ENCODE measurements at regions not wholly inside any gene's neighbourhood (a gene's known extent, or its start where the extent isn't known, plus 50 kb on each side); places are given as distances from the start of the nearest gene placed in this dataset.
"Not testable (repeated sequence)": the region's sequence is repeated elsewhere in the genome, so short reads cannot be mapped to it uniquely, and the experiment has no call there.

DNA sequence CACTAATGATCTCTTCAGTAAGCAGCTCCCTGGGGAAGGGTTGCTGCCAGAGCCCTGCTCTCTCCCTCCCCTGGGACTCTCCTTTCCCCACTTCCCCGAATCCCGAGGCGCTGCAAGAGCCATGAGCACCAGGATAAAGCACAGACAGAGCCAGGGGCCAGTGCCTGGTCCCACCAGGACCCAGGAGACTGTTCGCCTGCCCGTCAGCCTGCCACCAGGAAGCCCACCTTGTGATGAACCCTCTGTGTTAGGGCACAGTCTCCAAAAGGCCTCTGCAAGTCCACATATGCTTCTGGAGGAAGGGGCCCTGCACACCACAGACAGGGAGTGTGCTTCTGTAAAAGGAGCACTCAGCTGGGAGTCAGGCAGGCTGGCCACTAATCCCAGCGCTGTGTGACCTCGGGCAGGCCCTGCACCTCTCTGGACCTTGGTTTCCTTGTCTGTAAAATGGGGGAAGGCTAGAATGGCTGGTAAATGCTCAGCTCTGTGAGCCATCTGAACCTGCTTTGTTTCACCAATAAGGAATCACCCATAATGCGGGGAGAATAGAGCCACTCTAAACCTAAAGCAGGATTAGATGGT is 209.4 kb downstream of the TBC1D2B start:
- DNase-seq (ENCODE audit: missing footprints): peak; percentile 15
- not testable (repeated sequence) for ATAC-seq

DNA sequence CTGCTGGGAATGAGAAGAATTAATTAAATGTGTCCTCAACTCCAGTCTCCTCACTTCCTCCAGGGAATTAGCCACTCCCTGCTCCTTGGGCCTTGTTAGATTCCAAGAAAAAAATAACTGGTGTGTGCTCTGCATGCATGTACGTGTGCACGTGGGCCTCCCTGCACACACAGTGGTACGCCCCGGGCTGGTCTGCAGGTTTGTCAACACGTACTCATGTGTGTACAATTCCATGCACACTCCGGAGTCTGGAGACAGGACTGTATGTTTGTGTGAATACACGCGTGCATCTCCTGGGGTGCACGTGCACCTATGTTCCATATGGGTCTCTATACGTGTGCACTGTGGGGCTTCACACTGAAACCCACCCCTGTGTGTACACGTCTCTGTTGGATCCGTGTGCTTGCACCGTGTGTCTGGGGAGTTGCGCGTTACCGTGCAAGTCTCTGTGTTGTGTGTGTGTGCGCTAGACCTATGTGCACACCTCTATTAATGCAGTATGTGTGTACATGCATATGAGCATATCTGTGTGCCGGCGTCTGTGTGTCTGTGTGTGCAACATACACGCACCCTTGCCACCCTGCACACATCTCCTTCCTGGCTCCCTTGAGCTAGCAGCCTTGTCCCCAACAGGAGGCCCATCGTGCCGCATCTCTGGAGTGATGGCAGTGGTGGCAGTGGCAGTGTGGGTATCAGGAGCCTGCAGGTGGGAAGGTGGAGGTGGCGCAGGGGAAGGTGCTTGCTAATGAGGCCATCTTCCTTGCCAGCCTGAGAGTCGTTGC is 210.1 kb downstream of the TBC1D2B start:
- no peak for ATAC-seq
- peak; percentile 52 for DNase-seq (ENCODE audit: missing footprints)
- intact Hi-C loops (cut with DNase I): no loop called here

More for the DNA sequence above, 209.4 kb downstream of the TBC1D2B start:
- intact Hi-C loops (cut with DNase I): not testable (repeated sequence)

DNA sequence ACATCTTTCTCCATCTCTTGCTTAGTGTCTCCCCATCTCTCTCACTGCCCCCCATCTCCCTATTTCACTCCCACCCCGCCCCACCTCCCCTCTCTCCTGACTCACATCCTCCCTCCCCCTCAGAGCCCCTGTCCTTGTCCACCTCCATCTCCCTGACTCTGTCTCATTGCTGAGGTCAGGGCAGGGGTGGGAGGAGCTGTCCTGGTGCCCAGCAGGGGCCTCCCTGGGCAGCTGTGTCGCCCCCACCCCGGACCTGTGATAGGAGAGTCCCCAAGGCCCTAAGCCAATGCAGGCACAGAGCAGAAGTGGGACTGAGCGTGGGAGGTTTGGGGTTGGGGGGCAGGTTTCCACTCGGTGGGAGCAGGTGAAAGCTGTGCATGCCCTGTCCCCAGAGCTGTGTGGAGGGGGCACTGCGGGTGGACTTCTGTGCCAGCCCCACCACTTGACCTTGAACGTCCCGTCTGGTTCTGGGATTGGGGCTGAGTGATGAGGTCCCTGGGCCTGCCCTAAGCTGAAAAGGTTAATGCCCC is 210.8 kb downstream of the TBC1D2B start:
- intact Hi-C loops (cut with DNase I): no loop called here
- no peak for ATAC-seq
- peak; percentile 28 for DNase-seq (ENCODE audit: missing footprints)

DNA sequence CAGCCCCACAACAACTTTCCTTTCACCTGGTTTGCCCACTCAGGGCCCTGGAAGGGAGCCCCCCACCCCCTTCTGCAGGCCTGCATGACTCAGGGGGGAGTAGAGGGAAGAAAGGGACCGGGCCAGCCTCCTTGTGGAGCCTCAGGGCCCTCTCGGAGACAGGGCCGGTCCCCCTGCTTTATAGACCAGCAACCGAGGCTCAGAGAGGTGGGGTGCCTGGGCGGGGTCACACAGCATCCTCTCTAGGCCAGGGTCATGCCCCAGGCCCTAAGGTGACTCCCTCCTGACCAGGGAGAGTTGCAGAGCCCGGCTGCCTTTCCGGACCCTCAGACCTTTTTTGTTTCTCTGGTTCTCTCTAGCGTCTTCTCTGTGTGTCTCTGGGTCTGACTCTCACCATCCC is 211.3 kb downstream of the TBC1D2B start:
- ATAC-seq: no peak
- DNase-seq (ENCODE audit: missing footprints): no peak
- intact Hi-C loops (cut with DNase I): no loop called here

DNA sequence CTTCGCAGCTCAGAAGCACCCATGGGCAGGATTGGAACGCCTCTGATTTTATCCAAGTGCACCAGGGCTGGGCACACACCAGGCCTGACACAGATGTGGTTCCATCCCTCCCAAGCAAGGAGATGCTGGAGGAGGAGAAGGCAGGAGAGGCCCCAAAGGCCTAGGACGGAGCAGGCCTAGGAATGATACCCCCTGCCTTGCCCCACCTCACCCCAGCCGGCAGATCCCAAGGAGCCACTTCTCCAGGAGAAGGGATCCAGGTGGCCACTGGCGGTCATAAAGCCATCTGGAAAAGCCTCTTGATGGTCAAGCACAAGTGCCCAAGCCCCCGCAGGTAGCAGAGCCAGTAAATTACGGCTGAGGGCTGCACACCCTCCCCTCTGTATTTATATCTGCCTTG is 211.8 kb downstream of the TBC1D2B start:
- peak; percentile 45 for DNase-seq (ENCODE audit: missing footprints)
- ATAC-seq: no peak
- intact Hi-C loops (cut with DNase I): no loop called here

DNA sequence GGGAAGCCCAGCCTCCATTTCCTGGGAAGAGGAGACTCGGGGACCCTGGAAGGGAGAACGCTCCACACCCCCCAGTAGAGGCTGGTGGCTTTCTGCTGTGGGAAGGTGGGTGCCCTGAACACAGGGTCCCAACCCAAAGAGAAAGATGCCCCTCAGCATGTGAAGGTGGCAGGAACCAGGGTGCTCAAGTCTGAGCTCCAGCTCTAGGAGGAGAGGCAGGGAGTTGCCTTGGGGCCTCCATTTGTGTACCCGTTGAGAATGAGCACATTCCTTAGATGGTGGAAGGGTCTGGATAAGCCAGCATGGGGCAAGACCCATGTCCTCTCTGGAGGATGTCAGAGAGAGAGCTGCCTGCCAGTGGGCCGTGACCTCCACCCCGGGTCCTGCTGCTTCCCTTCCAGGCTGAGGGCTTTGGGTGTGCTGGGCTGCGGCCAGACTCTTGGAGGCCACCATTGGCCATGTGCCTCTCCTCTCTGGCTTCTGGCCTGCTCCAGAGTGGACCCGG is 212.4 kb downstream of the TBC1D2B start:
- no peak for ATAC-seq
- intact Hi-C loops (cut with DNase I): no loop called here
- DNase-seq (ENCODE audit: missing footprints): peak; percentile 6

DNA sequence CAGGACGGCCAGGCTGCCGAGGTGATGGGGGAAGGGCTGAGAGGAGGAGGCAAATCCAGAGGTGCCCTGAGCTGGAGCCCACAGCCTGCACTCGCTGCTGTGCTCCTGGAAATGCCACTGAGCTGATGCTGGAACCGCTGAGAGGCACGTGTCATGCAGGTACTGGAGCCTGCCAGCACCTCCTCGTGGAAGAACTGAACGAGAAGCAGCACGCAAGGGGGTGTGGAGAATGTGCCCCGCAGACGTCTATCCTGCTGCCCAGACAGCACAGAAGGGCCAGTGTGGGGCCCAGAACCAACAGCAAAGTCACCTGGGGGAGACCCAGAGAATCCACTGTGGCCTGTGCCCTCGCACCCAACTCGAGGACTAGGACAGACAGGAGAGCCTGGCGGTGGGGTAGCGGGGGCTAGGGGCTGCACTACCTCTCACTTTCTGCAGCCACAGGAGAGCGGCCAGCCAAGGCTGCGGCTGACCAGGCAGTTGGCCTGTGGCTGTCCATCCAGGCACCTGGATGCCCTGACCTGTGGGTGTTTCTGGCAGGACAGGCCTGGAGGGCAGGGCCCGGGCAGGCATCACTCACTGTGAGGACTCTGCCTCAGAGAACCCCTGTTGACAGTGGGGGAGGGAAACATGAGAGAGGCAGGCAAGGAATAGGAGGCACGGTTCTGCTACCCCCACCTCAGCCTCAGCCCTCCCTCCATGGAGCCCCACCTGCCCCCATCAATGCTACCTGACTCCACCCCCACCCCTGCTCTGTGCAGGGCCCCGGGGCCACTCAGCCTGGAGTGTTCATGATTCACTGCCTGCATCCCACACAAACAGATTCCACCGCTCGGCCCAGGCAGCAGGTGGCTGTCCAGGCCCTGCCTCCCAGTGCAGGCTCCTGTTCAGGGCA is 213.1 kb downstream of the TBC1D2B start:
- intact Hi-C loops (cut with DNase I): no loop called here
- ATAC-seq (no peak), DNase-seq (ENCODE audit: missing footprints) (peak; percentile 16)

DNA sequence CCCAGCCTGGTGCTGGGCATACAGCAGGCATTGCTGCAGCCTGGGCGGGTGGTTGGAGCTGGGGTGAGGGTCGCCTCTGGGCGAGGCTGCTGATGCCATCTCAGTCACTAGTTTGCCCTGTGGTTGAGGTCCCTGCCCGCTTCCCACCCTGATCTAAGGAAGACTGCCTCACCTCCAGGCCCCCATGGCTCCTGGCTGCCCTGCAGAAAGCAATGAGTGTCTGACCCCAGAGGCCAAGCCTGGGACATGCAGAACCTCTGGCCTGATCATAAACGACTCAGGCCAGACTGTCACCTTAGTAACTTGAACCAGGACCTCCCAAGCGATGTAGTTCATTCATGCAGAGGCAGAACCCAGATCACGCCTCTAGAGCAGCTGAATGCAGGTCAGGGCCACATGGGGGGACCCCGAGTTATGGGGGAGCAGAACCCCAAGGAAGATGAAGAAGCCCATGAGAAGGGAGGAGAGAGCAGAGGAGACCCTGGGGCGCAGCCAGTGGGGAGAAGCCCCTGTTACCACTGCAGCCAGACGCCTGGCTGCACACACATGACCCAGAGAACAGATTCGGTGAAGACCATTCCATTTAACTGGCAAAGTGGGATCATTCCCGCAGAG is 213.9 kb downstream of the TBC1D2B start:
- DNase-seq (ENCODE audit: missing footprints): no peak
- no peak for ATAC-seq
- intact Hi-C loops (cut with DNase I): no loop called here

DNA sequence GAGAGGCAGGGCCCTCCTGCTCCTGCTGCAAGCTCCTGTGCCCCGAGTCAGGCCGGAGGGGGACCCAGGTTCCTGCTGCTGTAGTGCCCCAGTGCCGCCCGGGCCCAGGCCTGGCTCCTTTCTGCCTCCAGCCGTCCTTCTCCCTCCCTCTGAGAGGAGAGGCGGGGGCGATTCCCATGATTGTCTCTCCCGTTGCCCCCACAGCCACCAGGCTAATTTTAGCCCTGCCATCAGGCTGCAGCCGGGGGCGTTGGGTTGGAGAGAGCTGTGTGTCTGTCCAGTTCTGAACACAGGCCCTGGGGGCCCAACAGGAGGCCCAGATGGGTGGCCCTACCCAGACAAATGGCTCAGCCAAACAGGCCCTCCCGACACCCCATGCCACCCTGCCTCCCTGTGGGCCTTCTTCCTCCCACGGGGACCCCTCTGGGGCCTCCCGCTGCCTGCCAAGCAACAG is 214.8 kb downstream of the TBC1D2B start:
- intact Hi-C loops (cut with DNase I): no loop called here
- DNase-seq (ENCODE audit: missing footprints): peak; percentile 18
- no peak for ATAC-seq

DNA sequence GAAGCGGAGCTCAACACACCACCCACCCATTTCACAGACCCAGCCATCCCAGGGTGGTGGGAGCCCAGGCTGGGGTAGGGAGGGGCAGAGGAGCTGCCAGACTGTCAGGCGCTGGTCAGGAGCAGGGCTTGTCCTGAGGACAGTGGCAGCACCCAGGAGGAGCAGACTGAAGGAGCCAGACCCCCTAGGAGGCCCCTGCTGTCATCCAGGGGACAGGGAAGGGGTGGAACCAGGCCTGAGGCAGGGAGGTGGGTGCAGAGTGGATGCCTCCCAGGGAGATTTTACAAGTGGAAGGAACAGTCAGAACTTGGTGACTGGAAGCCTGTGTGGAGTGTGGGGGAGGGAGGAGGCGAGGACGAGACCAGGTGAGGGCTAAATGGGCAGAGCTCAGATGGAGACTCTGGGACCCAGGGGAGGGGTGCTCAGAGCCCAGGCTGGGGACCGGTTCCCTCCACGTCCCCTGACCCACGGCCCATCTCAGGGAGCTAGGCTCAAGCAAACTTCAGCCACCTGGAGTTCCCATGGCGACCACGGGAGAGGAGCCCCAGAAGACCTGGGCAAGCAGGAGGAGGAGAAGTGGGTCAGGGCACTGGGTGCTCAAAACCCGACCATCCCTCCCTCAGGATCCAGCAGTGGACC is 215.4 kb downstream of the TBC1D2B start:
- intact Hi-C loops (cut with DNase I); ATAC-seq: not testable (repeated sequence)
- DNase-seq (ENCODE audit: missing footprints): peak; percentile 22

DNA sequence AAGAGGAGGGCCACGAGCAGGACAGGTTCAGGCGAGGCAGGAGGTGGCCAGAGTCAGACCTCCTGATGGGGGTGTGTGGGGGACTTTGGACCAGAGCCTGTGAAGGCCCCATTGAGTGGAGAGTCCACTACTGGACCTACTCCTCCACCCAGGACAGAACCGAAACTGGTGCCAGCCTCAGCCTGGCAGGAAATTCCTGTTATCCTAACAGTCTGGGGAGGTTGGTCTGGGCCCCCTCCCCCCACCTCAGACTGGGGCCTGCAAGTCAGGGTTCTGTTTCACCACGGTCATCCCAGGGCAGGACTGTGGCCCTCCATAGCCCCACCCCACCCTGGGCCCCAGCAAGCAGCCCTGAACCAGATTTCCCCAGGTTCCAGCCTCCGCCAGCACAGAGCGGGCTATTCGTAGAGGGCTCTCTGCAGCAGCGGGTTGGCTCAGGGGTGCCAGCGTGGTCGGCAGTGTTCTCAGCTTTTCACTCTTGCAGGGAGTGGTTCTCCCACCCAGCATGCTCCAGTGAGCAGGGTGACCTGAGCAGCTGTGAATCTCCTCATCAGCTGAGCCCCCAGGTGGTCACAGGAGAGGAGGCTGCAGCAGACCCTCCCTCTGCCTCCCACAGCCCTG is 217.3 kb downstream of the TBC1D2B start:
- DNase-seq (ENCODE audit: missing footprints): no peak
- intact Hi-C loops (cut with DNase I): no loop called here

DNA sequence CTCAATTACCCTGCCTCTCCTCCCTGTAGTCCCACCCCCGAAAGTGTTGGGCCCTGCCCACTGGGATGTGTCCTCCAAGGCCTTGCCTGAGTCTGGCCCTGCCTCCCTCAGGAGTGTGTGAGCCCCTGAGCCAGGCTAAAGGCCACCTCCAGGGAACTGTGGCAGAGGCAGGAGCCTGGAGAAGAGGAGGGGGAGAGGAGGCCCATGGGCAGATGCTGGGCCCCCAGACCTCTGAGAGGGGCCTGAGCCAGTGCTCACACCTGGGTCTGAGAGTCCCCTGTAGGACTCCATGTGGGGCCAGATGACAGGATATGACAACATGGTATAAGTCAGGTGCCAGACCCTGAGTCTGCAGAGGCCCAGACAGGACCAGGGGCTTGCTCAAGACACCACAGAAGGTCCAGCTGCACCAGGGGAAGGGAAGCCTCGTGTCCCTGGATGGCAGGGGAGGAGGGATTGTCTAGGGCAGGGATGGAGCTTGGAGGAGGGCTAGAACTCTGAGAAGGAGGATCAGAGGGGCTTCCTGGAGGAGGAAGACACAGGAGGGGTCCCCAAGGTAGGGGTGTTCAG is 217.9 kb downstream of the TBC1D2B start:
- ATAC-seq: no peak
- DNase-seq (ENCODE audit: missing footprints): no peak

More for the DNA sequence above, 217.3 kb downstream of the TBC1D2B start:
- no peak for ATAC-seq

DNA sequence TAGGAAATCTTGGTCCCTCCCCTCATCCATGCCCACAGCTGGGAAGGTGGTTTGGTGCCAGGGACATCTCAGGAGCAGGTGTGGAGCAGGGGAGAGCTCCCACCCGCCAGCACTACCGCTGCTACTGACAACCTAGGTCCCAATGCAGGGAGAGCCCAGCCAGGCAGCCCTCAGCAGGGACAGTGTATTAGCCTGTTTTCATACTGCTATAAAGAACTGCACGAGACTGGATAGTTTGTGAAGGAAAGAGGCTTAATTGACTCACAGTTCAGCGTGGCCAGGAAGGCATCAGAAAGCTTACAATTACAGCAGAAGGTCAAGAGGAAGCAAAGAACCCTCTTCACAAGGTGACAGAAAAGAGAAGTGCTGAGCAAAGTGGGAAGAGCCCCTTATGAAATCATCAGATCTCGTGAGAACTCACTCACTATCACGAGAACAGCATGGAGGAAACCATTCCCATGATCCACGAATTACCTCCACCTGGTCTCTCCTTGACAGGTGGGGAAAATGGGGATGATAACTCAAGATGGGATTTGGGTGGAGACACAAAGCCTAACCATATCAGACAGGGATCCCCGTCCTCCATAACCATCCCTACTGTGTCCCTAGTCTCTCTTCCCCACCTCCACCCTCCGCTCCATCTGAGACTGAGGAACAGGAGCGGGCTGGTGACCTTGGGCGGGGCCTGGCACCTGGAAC is 218.6 kb downstream of the TBC1D2B start:
- ATAC-seq (no peak), DNase-seq (ENCODE audit: missing footprints) (peak; percentile 25)
- intact Hi-C loops (cut with DNase I): no loop called here

More for the DNA sequence above, 217.9 kb downstream of the TBC1D2B start:
- intact Hi-C loops (cut with DNase I): no loop called here

DNA sequence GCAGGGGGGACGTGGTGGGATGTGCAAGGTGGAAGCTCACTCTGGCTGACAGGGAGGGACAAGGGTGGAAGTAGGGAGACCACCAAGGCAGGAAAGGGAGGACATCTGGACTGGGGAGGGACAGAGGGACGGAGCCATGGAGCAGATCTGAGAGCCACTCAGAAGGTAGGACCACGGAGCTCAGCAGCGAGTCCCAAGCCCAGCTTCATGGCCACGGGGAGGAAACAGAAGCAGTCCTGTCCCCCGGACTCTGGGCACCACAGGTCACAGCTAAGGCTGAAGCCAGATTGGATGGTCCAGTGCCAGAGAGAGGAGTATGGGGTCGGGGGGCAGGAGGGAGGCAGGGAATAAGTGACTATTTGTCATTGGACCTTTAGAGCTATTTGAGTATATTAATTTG is 220.1 kb downstream of the TBC1D2B start:
- DNase-seq (ENCODE audit: missing footprints) (peak; percentile 23), ATAC-seq (no peak)
- intact Hi-C loops (cut with DNase I): no loop called here

DNA sequence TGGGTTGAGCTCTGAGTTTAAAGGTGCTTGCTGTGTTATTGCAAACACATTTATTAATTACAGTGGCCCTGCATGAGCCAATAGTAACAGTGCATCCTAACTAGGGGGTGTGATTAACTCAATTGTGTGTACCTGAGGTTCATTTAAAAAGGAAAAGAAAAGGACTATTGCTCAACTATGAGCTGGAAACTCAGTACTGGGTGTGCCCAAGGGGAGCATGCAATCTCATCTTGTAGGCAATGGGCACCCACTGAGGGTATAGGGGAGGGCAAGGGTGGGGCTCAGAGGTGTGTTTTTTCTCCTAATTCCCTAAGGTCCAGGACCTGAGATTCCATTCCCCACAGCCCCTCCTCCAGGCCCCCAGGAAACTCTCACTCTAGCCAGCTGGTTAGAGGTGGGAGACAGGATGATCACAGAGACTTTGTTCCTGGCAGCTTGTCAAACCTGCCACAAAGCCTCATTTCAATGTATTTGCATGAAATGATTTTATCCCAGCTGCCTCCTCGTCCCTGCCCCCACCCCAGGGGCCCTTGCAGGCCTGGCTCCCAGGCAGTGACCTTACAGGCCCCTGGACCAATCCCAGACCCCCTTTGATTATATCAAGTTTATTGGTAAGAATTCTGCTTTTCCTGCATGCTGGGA is 220.7 kb downstream of the TBC1D2B start:
- DNase-seq (ENCODE audit: missing footprints) (peak; percentile 20), ATAC-seq (no peak)
- intact Hi-C loops (cut with DNase I): no loop called here

DNA sequence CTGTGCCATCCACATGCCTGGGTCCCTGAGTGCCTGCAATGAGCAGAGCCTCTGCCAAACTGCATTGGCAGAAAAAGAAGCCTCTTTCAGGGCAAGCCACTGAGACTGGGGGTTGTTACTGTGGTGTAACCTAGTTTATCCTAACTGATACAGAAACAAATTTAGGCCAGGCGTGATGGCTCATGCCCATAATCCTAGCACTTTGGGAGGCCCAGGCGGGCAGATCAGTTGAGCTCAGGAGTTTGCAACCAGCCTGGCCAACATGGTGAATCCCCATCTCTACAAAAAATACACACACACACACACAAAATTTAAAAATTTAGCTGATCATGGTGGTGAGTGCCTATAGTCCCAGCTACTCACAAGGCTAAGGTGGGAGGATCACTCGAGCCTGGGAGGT is 221.6 kb downstream of the TBC1D2B start:
- intact Hi-C loops (cut with DNase I): no loop called here
- DNase-seq (ENCODE audit: missing footprints) (no peak), ATAC-seq (no peak)

Data from Right ventricle myocardium inferior (tissue), 1 donor.